DMS53 treated with DMSO at 0.1 percent for 48 hours (cell line): ENCODE measurements at regions not wholly inside any gene's neighbourhood (a gene's known extent, or its start where the extent isn't known, plus 50 kb on each side); places are given as distances from the start of the nearest gene placed in this dataset.

ENCODE experiments used
- DNase-seq: peaks from one replicate; lab custom pipeline; 2025; ENCODE audit not compliant: unreplicated experiment; lab: John Stamatoyannopoulos, UW

DNA sequence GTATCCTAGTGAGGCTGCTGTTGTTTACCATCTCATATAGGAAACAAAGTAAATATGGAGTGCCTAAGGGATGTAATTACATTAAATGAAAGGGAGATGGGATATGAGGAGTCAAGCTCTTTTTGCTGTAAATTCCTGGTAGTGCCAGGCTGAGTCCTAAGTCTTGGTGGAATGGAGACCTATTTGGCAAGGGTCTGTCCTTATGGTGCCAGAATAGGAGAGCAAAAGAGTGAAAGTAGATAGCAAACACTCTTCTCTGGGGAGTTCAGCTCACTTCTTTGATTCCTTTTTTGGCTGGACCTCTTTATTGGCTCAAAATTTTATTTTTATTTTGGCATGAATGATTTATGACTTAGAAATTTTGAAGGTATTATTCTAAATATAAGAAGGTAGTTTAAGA is 380.8 kb downstream of the TMEM232 start:
- no peak for DNase-seq

DNA sequence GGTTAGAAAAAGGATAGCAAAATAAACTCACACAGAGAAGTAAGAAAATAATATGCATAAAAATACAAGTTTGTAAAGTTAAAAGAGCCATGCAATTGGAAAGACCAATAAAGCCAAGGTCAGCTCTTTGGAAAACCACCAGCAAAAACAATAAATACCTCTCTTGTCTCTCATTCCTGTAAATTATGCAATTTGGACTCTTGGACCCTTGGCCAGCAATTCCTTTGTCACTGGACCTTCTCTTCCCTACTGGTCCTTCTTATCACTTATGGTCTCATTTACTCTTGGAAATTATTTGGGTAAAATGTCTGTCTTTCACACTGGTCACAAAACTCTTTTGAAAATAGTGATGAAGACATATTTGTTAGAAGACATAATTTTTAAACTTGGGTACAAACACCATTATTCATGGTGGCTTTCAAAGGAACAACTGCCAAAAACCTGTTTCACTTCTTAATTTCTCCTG is 379.5 kb downstream of the TMEM232 start:
- no peak for DNase-seq

DNA sequence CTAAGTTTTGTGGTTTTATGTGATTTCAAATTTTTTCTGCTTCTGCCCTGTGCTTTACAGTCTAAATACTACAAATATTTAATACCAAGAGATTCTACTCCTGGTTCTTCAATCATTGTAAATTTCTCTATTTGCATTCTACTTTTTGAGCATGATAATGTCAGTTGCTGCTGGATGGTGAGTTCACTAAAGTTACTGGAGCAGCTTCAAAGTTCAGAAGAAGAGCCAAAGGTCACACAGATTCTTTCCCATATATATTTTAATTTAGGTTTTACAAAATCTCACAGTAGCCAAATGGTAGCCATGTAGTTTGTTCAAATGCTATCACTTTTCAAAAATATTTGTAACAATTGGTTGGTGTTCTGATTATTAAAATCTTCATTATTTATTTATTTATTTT is 378.7 kb downstream of the TMEM232 start:
- no peak for DNase-seq

DNA sequence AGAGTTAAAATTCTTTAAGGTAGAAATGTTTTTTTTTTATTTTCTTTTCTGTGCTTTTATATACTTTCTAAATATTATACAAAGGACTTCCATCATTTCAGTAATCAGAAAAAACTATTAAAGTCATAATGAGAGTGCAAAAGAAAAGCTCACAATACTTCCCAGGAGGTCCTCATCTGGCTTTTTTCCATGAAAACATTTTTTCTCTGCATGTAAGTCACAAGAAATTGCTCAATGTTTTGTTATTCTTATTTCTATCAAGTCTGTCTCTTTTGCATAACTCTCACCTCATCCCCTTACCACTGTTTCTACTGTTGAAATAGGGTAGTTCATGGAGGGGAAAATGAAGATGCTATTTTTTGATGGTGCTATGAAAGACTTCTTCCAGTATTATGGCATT is 375.0 kb downstream of the TMEM232 start:
- DNase-seq: no peak

DNA sequence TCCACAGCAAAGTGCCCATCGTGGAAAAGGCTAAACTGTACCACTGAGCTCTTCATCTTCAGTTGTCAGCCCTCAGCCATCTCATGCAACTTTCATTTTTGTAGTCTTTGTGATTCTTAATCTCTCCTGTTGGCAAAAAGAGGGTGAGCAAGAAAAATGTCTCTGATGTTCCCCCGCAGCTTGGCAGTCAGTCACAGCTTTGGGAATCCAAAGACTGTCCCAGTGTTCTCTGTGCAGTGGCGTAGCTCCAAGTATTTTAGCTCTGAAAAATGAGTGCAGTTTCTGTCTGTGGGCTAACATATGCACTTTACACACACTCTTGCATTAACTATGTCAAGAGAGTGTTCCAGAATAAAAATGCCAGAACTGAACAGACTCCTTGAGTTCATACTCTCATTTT is 372.2 kb downstream of the TMEM232 start:
- no peak for DNase-seq

DNA sequence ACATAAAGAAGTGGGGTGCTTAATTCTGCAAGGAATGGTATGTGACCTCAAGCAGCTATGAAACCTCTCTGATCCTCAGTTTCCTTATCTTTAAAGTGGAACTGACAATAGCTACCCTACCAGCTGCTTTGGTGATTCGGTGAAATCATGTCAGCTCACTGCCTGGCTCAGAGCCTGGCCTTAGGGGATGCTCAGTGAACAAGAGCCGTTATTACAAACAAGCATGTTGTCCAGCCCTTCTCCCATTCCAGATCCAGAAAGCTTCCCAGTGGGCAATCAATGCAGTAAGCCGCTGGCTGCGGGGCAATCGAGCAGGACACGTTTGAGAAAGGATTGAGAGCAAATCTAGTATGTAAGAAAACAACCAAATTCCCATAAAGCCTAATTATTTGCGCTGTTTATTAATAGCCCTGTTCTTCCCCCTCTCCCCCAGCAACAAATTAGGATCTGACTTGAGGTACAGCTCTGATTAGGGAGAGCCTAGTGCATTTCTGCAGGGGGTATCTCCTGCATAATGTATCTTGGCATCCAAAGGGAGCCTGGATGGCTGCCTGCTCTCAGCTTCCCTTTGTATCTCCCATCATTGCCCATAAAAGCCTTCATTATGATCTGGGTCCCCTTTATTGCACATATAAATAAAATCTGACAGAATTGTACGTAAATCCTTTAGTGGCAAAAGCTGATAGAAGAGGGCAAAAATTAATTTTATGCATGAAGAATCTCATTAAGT is 371.4 kb downstream of the TMEM232 start:
- no peak for DNase-seq

DNA sequence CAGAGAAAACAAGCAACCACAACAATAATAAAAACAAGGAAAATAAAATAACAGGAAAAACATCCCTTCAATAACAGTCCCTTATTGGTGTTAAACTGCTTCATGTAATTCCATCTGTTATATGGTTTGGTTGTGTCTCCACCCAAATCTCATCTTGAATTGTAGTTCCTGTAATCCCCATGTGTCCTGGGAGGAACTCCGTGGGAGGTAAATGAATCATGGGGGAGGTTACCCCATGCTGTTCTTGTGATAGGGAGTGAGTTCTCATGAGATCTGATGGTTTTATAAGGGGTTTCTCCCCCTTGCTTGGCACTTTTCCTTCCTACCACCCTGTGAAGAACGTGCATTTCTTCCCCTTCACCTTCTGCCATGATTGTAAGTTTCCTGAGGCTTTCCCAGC is 369.8 kb downstream of the TMEM232 start:
- DNase-seq: no peak

DNA sequence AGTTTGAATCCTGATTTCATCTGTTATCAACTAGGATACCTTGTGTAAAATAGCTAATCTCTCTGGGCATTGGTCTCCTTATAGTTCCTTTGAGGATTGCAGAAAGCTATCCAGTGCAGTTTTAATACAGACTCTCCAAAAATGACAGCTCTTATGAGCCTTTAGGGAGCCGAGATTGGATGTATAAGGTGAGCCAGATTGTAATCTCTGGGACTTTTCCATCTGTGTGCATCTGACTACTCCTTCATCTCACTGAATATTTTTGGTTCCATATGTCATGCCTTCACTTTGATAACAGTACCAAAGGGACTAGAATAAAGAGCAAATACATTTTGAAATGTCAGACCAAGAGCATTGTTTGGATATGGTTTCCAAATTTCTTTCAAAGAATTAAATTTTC is 367.2 kb downstream of the TMEM232 start:
- DNase-seq: no peak

DNA sequence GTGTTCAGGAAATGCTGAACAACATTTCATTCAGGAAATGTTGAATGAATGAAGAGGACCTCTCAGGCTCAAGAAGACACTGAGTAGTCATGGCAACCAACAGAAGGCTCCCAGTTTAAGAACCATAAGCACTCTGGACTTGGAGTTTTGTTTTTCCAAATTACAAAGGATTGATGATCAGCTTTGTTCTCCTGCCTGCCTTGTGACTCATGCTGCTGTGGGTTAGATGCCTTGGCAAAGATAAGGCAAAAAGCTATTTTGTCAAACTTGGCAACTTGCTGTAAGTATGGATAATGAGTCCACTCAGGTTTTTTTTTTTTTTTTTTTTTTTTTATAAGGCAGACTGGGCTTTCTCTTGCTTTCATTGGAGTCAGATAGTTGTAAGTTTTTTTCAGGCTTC is 365.0 kb downstream of the TMEM232 start:
- no peak for DNase-seq

DNA sequence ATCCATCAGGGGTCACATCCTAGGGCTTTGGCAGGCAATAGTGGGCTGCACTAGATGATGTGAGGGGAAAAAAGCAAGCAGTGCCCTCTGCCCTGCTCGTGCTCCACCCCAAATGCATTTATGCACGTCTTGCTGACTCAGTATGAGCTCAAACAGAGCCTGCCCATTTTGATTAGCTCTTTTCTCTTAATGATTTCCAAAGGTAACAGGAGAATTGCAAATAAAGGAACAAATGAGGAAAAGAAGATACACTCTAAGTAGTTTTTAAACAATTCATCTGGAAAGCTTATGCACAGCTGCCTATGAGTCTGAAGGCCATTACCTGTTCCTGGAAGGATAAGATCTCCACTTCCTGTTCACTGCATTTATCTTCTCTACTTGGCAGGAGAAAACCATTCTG is 364.2 kb downstream of the TMEM232 start:
- no peak for DNase-seq

DNA sequence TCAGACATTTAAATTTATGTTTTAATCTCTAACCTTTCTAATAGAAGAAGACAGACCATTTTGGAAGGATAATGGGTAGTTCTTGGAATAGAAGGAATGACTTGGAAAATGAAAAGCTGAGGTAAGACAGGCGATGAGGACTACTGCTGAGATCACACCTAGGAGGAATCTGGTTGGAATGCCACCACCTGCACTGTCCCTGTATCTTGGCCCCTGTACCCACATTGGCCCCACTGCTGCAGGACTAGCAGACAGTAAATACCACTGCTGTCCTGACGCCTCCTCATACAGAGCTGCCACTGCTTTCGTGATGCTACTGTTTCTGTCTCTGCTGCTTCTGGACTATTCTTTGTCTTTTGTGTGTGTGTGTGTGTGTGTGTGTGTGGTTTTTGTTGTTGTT is 359.8 kb downstream of the TMEM232 start:
- no peak for DNase-seq
